ENCODE measurements at regions not wholly inside any gene's neighbourhood (a gene's known extent, or its start where the extent isn't known, plus 50 kb on each side); places are given as distances from the start of the nearest gene placed in this dataset.

- H3K4me3 ChIP-seq (ENCODE audit: low read depth, low read length) = no peak overlapping the region
- TF ChIP-seq, protein P1, sequence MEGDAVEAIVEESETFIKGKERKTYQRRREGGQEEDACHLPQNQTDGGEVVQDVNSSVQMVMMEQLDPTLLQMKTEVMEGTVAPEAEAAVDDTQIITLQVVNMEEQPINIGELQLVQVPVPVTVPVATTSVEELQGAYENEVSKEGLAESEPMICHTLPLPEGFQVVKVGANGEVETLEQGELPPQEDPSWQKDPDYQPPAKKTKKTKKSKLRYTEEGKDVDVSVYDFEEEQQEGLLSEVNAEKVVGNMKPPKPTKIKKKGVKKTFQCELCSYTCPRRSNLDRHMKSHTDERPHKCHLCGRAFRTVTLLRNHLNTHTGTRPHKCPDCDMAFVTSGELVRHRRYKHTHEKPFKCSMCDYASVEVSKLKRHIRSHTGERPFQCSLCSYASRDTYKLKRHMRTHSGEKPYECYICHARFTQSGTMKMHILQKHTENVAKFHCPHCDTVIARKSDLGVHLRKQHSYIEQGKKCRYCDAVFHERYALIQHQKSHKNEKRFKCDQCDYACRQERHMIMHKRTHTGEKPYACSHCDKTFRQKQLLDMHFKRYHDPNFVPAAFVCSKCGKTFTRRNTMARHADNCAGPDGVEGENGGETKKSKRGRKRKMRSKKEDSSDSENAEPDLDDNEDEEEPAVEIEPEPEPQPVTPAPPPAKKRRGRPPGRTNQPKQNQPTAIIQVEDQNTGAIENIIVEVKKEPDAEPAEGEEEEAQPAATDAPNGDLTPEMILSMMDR (IDR thresholded peaks at IDR 0.05; ENCODE audit: borderline replicate concordance, insufficient read depth, low read depth, low read length) = no peak
These were observed 109.0 kb downstream of the OLFM1 start for GRCh38 chr9:135196474-135196873.

GRCh38 chr9:135198144-135198543, 110.7 kb downstream of the OLFM1 start:
- no peak overlapping the region for H3K4me3 ChIP-seq (ENCODE audit: low read depth, low read length)
- TF ChIP-seq, protein P1 (IDR thresholded peaks at IDR 0.05; ENCODE audit: borderline replicate concordance, insufficient read depth, low read depth, low read length) = no peak

DNA sequence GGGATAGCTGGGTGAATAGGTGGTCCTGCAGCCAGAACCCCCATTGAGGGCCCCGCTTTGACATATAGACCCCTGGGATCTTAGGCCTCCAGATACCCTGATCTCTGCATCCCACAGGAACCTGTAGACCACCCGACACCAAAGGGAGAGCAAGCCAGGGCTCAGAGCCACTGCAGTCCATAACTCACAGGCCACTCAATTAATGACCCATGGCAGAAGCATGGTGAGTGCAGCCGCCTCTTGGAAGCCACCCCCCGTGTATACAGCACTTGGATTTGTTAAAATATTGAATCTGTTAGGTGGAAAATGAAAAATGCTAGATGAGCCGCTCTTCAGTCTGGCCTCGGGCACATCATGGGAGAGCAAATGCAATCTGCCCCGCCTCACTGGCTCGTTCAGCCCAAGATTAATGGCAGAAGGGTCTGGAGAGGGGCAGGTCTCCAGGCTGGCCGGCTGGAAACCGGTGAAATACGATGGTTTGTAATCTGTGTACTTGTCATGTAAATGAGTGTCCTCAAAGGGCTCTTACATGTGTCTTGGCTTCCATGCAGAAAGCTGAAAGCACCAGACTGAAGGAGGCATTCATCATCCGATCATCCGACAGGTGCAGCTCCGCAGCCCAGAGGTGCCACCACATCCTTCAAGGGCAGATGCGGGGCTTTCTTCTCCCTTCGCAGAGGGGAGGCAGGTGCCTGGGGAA, 111.3 kb downstream of the OLFM1 start:
- no peak overlapping the region for H3K4me3 ChIP-seq (ENCODE audit: low read depth, low read length)
- TF ChIP-seq, protein P1 (IDR thresholded peaks at IDR 0.05; ENCODE audit: borderline replicate concordance, insufficient read depth, low read depth, low read length) = no peak

DNA sequence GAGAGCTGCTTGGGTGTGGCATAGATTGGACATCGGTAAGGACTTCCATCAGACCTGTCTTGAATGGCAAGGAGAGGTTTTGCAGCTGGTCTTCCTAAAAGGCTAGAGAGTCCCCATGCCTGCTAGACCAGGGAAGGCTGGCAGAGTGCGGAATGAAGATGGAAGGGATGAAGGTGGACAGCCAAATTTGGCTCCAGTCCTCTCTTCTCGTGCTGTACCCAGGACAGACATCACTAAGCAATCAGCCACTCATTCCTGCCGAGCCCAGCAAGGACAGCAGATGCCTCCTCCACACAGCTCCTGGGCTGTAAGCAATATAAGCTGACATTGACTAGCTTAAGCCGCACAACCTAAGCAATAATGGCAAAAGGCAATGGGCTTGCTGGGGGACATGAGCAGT, 112.0 kb downstream of the OLFM1 start:
- no peak overlapping the region for H3K4me3 ChIP-seq (ENCODE audit: low read depth, low read length)
- TF ChIP-seq, protein P1 (IDR thresholded peaks at IDR 0.05; ENCODE audit: borderline replicate concordance, insufficient read depth, low read depth, low read length) = no peak

DNA sequence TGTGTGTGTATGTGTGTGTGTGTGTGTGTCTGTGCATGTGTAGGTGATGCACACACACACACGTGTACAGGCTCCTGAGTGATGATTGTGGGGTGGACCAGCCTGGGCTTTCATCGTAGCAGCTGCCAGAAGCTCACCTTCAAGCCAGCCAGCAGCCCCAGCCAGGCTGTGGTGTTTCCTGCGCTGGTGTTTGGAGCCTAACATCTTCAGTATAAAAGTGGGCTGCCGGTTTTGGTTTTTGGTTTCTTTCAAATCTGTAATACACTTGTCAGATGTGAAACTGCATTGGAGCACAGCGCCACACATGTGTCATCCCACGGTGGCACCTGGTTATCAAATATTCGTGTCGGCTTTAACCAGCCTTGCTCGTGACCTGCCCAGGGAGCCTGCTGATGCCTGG, 114.2 kb downstream of the OLFM1 start:
- H3K4me3 ChIP-seq (ENCODE audit: low read depth, low read length) = no peak overlapping the region
- TF ChIP-seq, protein P1 (IDR thresholded peaks at IDR 0.05; ENCODE audit: borderline replicate concordance, insufficient read depth, low read depth, low read length) = no peak

- TF ChIP-seq, protein P1 (IDR thresholded peaks at IDR 0.05; ENCODE audit: borderline replicate concordance, insufficient read depth, low read depth, low read length) = no peak
- no peak overlapping the region for H3K4me3 ChIP-seq (ENCODE audit: low read depth, low read length)
These were observed 116.7 kb downstream of the OLFM1 start for GRCh38 chr9:135204177-135204576.

GRCh38 chr9:135209136-135209535, 121.7 kb downstream of the OLFM1 start:
- H3K4me3 ChIP-seq (ENCODE audit: low read depth, low read length) = no peak overlapping the region
- TF ChIP-seq, protein P1 (IDR thresholded peaks at IDR 0.05; ENCODE audit: borderline replicate concordance, insufficient read depth, low read depth, low read length) = no peak

Measured in GM12875 (cell line).